ENCODE measurements at regions not wholly inside any gene's neighbourhood (a gene's known extent, or its start where the extent isn't known, plus 50 kb on each side); places are given as distances from the start of the nearest gene placed in this dataset.

DNA sequence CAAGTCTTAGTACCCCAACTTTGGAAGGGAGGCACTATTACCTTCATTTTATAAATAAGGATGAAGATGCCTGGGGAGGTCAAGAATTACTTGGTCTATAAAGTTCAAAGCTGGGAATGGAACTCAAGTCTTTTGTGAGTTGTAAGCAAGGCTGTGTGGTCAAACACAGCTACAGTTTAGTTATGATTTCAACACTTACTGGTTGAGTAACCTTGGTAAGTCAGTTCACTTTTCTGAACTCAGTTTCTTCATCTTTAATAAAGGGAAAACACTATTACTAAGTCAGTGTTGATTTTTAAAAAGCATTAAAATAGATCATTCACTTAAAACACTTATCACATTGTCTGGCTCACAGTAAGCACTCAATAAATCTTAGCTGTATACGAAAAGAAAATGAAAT is 200.4 kb upstream of the ADAMTS9 start:
- no peak for TF ChIP-seq CTCF (IDR thresholded peaks at IDR 0.05; ENCODE audit: low read depth)

GRCh38 chr3:64885055-64885454 is 197.3 kb upstream of the ADAMTS9 start:
- no peak for TF ChIP-seq CTCF (IDR thresholded peaks at IDR 0.05; ENCODE audit: low read depth)

DNA sequence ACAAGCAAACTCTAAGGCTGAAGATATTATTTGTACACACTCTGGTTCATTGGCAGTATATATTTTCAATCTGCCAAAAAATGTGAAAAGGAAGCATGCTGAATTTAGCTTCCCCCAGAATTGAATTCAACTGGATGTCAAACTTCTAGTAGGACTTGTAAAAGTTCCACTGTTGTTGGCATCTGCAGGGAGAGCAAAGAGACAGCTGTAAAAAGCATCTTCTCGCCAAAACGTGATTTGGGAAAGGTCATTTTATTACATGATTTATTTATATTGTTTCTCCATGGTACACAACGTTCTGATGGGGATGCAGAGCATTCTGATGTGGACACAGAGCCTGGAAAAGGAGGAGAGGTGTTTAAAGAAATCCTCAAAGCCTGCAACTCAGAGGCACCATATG is 196.7 kb upstream of the ADAMTS9 start:
- no peak for TF ChIP-seq CTCF (IDR thresholded peaks at IDR 0.05; ENCODE audit: low read depth)

DNA sequence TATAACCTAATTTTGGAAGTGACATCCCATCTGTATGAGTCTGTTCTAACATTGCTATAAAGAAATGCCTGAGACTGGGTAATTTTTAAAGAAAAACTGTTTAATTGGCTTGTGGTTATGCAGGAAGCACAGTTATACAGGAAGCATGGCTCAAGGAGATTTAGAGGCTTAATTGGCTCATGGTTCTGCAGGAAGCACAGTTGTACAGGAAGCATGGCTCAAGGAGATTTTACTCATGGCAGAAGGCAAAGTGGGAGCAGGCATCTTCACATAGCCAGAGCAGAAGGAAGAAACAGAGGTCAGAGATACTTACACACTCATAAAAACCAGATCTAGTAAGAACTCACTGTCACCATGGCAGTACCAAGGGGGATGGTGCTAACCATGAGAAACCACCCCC is 193.1 kb upstream of the ADAMTS9 start:
- peak; percentile 32 for TF ChIP-seq CTCF (IDR thresholded peaks at IDR 0.05; ENCODE audit: low read depth)

DNA sequence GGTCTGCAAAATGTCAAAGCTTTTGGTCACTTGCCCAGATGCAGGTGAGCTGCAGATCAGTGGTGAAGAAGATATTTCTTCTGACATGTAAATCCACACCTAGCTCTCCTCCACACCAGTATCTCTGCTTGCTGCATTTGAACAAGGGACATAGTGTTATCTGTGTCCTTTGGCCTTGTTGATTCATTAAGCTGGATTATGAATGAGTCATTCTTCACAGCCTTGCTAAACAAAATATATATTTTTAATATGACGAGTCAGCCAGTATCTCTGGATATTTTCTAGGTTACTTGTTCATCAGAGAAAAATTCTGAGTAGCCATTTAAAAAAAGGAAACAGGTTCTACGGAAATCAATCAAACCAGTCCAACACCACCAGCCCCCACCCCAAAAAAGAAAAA is 190.6 kb upstream of the ADAMTS9 start:
- TF ChIP-seq CTCF (IDR thresholded peaks at IDR 0.05; ENCODE audit: low read depth): no peak

GRCh38 chr3:64873400-64873799 is 185.6 kb upstream of the ADAMTS9 start:
- no peak for TF ChIP-seq CTCF (IDR thresholded peaks at IDR 0.05; ENCODE audit: low read depth)

DNA sequence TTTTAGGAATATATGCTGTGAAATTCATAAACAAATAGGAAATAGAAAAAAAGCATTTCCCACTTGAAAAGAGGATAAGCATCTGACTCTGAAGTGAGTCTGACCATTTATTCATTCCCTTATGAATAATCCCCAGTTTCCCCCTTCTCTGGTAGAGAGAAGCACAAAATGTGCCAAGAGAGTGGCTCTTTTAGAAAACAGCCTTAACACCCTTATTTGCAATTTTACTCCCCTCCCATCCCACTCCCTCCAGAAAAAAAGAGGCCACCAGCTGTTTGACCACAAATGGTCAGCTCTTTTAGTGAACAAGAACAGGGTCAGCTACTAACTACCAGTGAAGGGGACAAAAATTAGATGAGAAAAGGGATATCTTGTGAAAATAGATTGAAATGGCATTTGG is 184.5 kb upstream of the ADAMTS9 start:
- TF ChIP-seq CTCF (IDR thresholded peaks at IDR 0.05; ENCODE audit: low read depth): no peak

GRCh38 chr3:64871834-64872249 is 184.0 kb upstream of the ADAMTS9 start:
- no peak for TF ChIP-seq CTCF (IDR thresholded peaks at IDR 0.05; ENCODE audit: low read depth)

All from subcutaneous adipose tissue (tissue), 1 donor.